H1 (cell line): ENCODE measurements at regions not wholly inside any gene's neighbourhood (a gene's known extent, or its start where the extent isn't known, plus 50 kb on each side); places are given as distances from the start of the nearest gene placed in this dataset.

Experiments used
- CHD1 ChIP-seq: IDR thresholded peaks from 2 replicates; pipeline ENCODE4 v1.6.1; 2012; ENCODE audit warnings: low read depth, low read length, improper control_type of control experiment
- CHD2 ChIP-seq: IDR thresholded peaks from 2 replicates; pipeline ENCODE4 v1.6.1; 2012; ENCODE audit warnings: low read length, improper control_type of control experiment
- POLR2A ChIP-seq, 2 experiments: IDR thresholded peaks; 1 replicate in 1 of 2; 2 replicates in 1 of 2; pipeline ENCODE4 v1.6.1; 2011; ENCODE audit warnings: low read depth in 2 of 2, low read length in 2 of 2, mild to moderate bottlenecking in 2 of 2; ENCODE audit errors: control extremely low read depth in 1 of 2

GRCh38 chr14:85953265-85953664, 423.3 kb downstream of the FLRT2 start:
- TF ChIP-seq POLR2A (IDR thresholded peaks at IDR 0.05; ENCODE audit: control extremely low read depth in 1 of 2, low read depth in 2 of 2, low read length in 2 of 2) (no peak), CHD1 (no peak), CHD2 (no peak)
